ENCODE measurements at regions not wholly inside any gene's neighbourhood (a gene's known extent, or its start where the extent isn't known, plus 50 kb on each side); places are given as distances from the start of the nearest gene placed in this dataset.

DNA sequence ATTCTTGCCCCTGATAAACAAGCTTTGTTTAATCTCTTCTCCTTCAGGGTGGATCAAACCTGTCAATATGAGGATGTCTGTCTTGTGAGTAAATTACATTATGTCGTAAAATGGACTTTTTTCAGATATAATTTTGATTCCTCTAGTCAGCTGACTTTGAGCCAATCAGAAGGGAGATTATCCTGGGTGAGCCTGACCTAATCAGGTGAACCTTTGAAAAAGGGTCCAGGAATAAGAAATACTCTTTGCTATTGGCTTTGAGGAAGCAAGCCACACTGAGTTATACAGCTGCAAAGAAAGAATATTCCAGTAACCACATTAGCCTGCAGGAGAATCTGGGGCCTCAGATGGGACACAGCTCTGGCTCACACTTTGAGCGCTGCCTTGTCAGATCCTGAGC, 304.3 kb upstream of the ARRDC3 start:
- TF ChIP-seq, protein P1, sequence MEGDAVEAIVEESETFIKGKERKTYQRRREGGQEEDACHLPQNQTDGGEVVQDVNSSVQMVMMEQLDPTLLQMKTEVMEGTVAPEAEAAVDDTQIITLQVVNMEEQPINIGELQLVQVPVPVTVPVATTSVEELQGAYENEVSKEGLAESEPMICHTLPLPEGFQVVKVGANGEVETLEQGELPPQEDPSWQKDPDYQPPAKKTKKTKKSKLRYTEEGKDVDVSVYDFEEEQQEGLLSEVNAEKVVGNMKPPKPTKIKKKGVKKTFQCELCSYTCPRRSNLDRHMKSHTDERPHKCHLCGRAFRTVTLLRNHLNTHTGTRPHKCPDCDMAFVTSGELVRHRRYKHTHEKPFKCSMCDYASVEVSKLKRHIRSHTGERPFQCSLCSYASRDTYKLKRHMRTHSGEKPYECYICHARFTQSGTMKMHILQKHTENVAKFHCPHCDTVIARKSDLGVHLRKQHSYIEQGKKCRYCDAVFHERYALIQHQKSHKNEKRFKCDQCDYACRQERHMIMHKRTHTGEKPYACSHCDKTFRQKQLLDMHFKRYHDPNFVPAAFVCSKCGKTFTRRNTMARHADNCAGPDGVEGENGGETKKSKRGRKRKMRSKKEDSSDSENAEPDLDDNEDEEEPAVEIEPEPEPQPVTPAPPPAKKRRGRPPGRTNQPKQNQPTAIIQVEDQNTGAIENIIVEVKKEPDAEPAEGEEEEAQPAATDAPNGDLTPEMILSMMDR (conservative IDR thresholded peaks at IDR 0.05; ENCODE audit: low read depth in 2 of 2) = no peak
- no peak for TF ChIP-seq EZH2 (IDR thresholded peaks at IDR 0.05; ENCODE audit: low read depth, unreplicated experiment)
- TF ChIP-seq CREB1 (CRISPR knock-in tag; IDR thresholded peaks at IDR 0.05; ENCODE audit: low read depth) = no peak
- no peak for TF ChIP-seq POLR2AphosphoS5 (IDR thresholded peaks at IDR 0.05; ENCODE audit: low read depth)
- TF ChIP-seq, protein P2, sequence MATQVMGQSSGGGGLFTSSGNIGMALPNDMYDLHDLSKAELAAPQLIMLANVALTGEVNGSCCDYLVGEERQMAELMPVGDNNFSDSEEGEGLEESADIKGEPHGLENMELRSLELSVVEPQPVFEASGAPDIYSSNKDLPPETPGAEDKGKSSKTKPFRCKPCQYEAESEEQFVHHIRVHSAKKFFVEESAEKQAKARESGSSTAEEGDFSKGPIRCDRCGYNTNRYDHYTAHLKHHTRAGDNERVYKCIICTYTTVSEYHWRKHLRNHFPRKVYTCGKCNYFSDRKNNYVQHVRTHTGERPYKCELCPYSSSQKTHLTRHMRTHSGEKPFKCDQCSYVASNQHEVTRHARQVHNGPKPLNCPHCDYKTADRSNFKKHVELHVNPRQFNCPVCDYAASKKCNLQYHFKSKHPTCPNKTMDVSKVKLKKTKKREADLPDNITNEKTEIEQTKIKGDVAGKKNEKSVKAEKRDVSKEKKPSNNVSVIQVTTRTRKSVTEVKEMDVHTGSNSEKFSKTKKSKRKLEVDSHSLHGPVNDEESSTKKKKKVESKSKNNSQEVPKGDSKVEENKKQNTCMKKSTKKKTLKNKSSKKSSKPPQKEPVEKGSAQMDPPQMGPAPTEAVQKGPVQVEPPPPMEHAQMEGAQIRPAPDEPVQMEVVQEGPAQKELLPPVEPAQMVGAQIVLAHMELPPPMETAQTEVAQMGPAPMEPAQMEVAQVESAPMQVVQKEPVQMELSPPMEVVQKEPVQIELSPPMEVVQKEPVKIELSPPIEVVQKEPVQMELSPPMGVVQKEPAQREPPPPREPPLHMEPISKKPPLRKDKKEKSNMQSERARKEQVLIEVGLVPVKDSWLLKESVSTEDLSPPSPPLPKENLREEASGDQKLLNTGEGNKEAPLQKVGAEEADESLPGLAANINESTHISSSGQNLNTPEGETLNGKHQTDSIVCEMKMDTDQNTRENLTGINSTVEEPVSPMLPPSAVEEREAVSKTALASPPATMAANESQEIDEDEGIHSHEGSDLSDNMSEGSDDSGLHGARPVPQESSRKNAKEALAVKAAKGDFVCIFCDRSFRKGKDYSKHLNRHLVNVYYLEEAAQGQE (IDR thresholded peaks at IDR 0.05; ENCODE audit: unreplicated experiment) = no peak
- no peak for TF ChIP-seq EZH2phosphoT487 (IDR thresholded peaks at IDR 0.05; ENCODE audit: unreplicated experiment)
- TF ChIP-seq ZNF331 (CRISPR knock-in tag; IDR thresholded peaks at IDR 0.05; ENCODE audit: low read depth) = no peak
- TF ChIP-seq JUNB (IDR thresholded peaks at IDR 0.05; ENCODE audit: unreplicated experiment) = no peak

Data from GM23338 (cell line).